Naive thymus-derived CD8-positive, alpha-beta T cell (primary cell): ENCODE measurements at regions not wholly inside any gene's neighbourhood (a gene's known extent, or its start where the extent isn't known, plus 50 kb on each side); places are given as distances from the start of the nearest gene placed in this dataset.

Source experiments
- ATAC-seq, 2 donors: fragments of 150-1000 bp; cut with Tn5 transposase in 1 of 2; sonication (Bioruptor Pico), chemical (Tn5 transposase) in 1 of 2; 1 replicate in 1 of 2; 2 replicates in 1 of 2; pipeline ENCODE4 v1.10.0; 2021; ENCODE audit warnings: mild to moderate bottlenecking in 2 of 2, moderate library complexity in 2 of 2
- POLR2A ChIA-PET: fragments of 350-600 bp; sonication (Branson Sonifier 250); formaldehyde crosslinking; loops from one replicate; lab custom pipeline; 2021; ENCODE audit warnings: antibody characterized with exemption; lab: Charles Lee
- DNase-seq, 10 donors: peaks; one replicate each; pipeline versions ENCODE4 v3.0.0 to v3.0.0-alpha.2; 2020 to 2022
- H3K27ac Mint-ChIP-seq, 10 donors: one replicate each; pipeline ENCODE4 v1.8.0; 2020 to 2022; ENCODE audit warnings: mild to moderate bottlenecking in 10 of 10, mixed read lengths in 10 of 10, moderate library complexity in 4 of 10, inconsistent platforms in 1 of 10
- H3K27me3 Mint-ChIP-seq, 5 donors: one replicate each; pipeline ENCODE4 v1.8.0; 2021 to 2022; ENCODE audit warnings: mixed read lengths in 5 of 5
- H3K36me3 Mint-ChIP-seq, 3 donors: one replicate each; pipeline ENCODE4 v1.8.0; 2020 to 2022; ENCODE audit warnings: mixed read lengths in 3 of 3, mild to moderate bottlenecking in 2 of 3, inconsistent platforms in 1 of 3
- H3K4me1 Mint-ChIP-seq, 4 donors: one replicate each; pipeline ENCODE4 v1.8.0; 2021 to 2022; ENCODE audit warnings: mixed read lengths in 4 of 4
- H3K4me3 Mint-ChIP-seq, 10 donors: one replicate each; pipeline ENCODE4 v1.8.0; 2020 to 2022; ENCODE audit warnings: mild to moderate bottlenecking in 10 of 10, mixed read lengths in 10 of 10, moderate library complexity in 6 of 10, inconsistent platforms in 1 of 10
- H3K9me3 Mint-ChIP-seq, 9 donors: one replicate each; pipeline ENCODE4 v1.8.0; 2020 to 2022; ENCODE audit warnings: mixed read lengths in 9 of 9, mild to moderate bottlenecking in 3 of 9, inconsistent platforms in 1 of 9, moderate library complexity in 1 of 9

DNA sequence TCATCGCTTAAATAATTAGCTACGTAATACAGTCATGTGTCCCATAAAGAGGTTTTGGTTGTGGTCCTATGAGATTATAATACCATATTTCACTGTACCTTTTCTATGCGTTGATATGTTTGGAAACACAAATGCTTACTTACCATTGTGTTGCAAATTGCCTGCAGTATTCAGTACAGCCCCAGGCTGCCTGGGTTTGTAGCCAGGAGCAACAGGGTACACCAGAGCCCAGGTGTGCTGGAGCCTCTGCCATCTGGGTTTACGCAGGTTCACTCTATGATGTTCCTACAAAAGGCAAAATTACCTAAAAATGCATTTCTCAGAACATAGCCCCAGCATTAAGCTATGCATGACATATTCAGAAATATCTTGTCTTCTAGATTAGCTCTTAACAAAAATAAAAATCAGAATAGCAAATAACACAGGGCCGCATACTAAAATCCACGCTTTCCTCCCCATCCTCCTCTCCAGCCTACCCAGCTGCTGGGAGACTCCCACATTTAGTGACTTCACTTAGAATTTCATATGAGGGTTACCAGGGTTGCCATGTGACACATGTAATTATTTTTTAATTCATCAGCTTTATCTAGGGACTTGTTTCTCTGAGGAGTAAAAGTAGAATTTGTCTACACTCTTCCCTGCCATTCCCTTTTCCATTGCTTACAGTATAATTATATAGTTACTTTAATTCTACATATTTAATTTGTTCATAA is 559.0 kb upstream of the ADARB2 start:
- no peaks in the 10 kb centered on the region for H3K36me3 Mint-ChIP-seq
- H3K27ac Mint-ChIP-seq, result no peak overlapping the region
- DNase-seq (no peak), ATAC-seq (no peak)
- peaks cover 0 to 10% (median 0%) of the 10 kb centered on the region in 9 donors for H3K9me3 Mint-ChIP-seq
- H3K4me1 Mint-ChIP-seq, result no peaks in the 10 kb centered on the region
- POLR2A ChIA-PET, result no interaction called here
- H3K4me3 Mint-ChIP-seq, result no peak overlapping the region
- peaks cover 0 to 5% (median 0%) of the 10 kb centered on the region in 5 donors for H3K27me3 Mint-ChIP-seq

DNA sequence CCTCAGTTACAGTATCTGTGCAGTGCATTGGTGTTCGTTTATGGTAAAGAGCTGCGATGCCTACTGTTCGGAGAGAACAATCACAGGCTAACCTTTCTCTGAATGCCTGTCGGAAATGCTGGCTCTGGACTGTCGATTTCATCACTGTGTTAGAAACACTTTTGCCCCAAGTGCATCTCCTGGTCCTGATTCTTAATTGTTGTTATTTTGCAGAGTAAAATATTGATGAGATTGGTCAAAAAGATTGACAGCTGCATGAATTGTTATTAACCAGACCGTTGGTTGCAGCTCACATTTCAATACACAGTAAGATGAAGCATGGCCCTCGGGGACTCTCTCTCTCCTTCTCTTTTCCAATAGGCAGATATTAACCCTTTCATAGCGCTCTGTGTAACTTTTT is 557.4 kb upstream of the ADARB2 start:
- DNase-seq, result no peak

DNA sequence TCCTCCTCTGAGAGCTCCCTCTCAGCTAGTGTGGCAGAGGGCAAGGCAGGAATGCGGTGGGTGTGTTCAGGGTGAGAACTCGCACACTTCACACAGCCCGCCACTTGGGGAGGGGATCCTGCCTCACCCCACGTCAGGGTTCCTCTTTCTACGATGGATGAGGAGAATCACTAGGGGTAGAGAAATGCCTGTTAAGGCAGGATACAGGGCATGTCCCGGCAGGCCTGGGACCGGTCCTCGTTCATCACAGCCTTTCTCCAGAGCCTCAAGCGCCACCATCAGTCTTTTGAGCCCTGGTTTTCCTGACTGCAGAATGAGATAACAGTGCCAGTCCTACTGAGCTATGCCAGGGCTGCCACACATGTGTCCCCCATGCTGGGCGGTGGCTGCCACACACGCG is 546.7 kb upstream of the ADARB2 start:
- no peak overlapping the region for H3K4me3 Mint-ChIP-seq
- ATAC-seq, result no peak

More for the DNA sequence above, 557.4 kb upstream of the ADARB2 start:
- Mint-ChIP-seq H3K27ac (no peak overlapping the region), H3K4me1 (no peaks in the 10 kb centered on the region), H3K9me3 (peaks cover 0 to 10% (median 0%) of the 10 kb centered on the region in 9 donors), H3K4me3 (no peak overlapping the region), H3K36me3 (no peaks in the 10 kb centered on the region), H3K27me3 (peaks cover 0 to 11% (median 3%) of the 10 kb centered on the region in 5 donors)
- POLR2A ChIA-PET, result no interaction called here
- no peak for ATAC-seq

DNA sequence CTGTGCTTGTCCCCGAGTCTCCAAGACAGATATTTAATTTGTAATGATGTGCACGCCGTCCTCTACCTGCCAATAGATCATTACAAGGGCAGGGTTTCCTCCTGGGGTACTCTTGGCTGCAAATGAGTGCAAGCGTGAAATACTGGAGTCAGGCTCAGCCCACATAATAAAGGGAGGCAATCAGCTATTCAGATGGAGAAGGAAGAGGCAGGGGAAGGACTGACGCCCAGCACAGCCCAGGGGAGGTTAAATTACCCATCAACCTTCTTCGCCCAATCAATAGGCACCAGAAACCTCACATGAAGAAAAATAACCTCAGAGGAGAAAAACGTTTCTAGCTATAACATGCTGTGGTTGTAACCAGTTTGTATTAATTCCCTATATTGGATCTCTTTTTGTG is 544.9 kb upstream of the ADARB2 start:
- ATAC-seq (no peak), DNase-seq (no peak)
- peaks cover 0 to 4% (median 0%) of the 10 kb centered on the region in 9 donors for H3K9me3 Mint-ChIP-seq
- H3K27ac Mint-ChIP-seq, result no peak overlapping the region
- no peaks in the 10 kb centered on the region for H3K4me1 Mint-ChIP-seq
- peaks cover 0 to 4% (median 0%) of the 10 kb centered on the region in 5 donors for H3K27me3 Mint-ChIP-seq
- POLR2A ChIA-PET, result no interaction called here
- H3K36me3 Mint-ChIP-seq, result no peaks in the 10 kb centered on the region
- H3K4me3 Mint-ChIP-seq, result no peak overlapping the region

More for the DNA sequence above, 546.7 kb upstream of the ADARB2 start:
- H3K9me3 Mint-ChIP-seq, result peaks cover 0 to 4% (median 0%) of the 10 kb centered on the region in 9 donors
- POLR2A ChIA-PET, result no interaction called here
- H3K36me3 Mint-ChIP-seq, result no peaks in the 10 kb centered on the region
- no peaks in the 10 kb centered on the region for H3K4me1 Mint-ChIP-seq
- DNase-seq, result no peak
- no peak overlapping the region for H3K27ac Mint-ChIP-seq
- H3K27me3 Mint-ChIP-seq, result peaks cover 0 to 7% (median 2%) of the 10 kb centered on the region in 5 donors

DNA sequence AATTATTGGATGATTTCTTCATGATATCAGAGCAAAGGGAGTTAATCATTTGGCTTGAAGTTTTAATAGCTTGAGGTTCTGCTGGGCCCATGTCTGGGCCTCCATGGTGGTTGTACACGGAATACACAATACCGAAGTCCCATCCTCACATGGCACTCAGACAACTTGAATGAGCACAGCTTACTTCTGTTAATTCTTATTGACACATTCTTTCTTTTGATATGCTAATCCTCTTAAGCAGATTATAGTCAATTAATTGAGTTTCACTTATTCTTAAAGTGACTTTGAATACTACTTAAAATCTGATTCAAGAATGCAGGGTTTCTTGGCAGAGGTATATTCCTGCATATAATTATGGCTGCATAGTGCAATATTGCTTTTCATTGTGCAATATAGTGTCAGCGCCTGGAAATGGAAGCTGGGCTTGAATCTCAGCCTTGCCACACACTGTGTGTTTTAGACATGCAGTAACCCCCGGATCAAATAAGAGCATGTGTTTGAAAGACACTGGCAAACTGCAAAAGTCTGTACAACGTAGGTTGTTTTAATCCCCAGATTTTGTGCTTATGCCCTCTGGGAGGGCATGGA is 543.5 kb upstream of the ADARB2 start:
- POLR2A ChIA-PET, result no interaction called here
- H3K4me3 Mint-ChIP-seq, result no peak overlapping the region
- no peak overlapping the region for H3K27ac Mint-ChIP-seq
- H3K36me3 Mint-ChIP-seq, result peaks cover 0 to 4% (median 0%) of the 10 kb centered on the region in 3 donors
- no peaks in the 10 kb centered on the region for H3K4me1 Mint-ChIP-seq
- peaks cover 0 to 4% (median 0%) of the 10 kb centered on the region in 9 donors for H3K9me3 Mint-ChIP-seq
- ATAC-seq (no peak), DNase-seq (no peak)
- H3K27me3 Mint-ChIP-seq, result peaks cover 0 to 6% (median 1%) of the 10 kb centered on the region in 5 donors

DNA sequence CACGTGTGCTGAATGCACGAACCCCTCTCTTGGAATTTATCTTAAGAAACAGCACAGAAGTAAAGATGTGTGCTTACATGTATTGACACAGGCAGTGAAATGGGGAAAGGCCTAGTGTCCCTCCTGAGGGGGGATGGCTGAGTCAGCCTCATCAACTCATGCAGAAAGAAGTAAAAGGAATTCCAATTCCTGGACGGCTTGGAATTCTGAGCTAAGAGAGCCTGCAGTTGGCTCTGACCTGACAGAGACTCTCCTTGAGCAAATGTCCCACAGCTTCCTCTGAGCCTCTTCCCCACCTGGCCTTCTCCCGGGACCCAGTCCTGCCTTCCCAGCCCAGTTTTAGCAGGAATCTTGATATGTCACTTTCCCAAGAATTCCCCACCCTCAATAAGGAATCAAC is 542.4 kb upstream of the ADARB2 start:
- H3K4me3 Mint-ChIP-seq, result no peak overlapping the region
- H3K27me3 Mint-ChIP-seq, result peaks cover 0 to 6% (median 1%) of the 10 kb centered on the region in 5 donors
- H3K9me3 Mint-ChIP-seq, result peaks cover 0 to 7% (median 0%) of the 10 kb centered on the region in 9 donors
- H3K27ac Mint-ChIP-seq, result no peak overlapping the region
- DNase-seq, result no peak
- peaks cover 0 to 4% (median 0%) of the 10 kb centered on the region in 3 donors for H3K36me3 Mint-ChIP-seq
- POLR2A ChIA-PET, result no interaction called here
- H3K4me1 Mint-ChIP-seq, result no peaks in the 10 kb centered on the region
- no peak for ATAC-seq

DNA sequence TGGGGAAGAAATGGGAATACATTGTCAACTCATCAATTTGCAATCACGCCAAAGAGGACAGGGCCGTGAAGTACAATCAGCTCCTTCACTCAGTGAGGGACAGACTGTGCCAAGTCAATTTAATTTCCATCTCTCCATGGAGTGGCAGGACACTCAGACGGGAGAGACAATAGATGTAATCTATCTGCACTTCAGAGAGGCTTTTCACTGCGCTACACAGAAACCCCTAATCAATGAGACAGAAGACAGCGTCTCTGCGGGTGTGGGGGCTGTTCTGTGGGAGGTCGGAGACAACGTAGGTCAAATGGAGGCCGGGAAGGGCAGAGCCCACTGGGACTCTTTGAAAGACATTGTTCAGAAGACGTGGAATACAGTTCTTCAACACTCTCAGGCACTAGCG is 541.0 kb upstream of the ADARB2 start:
- Mint-ChIP-seq H3K4me1 (no peaks in the 10 kb centered on the region), H3K27me3 (peaks cover 0 to 6% (median under 1%) of the 10 kb centered on the region in 5 donors), H3K27ac (no peak overlapping the region), H3K4me3 (no peak overlapping the region), H3K9me3 (peaks cover 0 to 13% (median 4%) of the 10 kb centered on the region in 9 donors), H3K36me3 (peaks cover 0 to 4% (median 0%) of the 10 kb centered on the region in 3 donors)
- ATAC-seq, result no peak
- POLR2A ChIA-PET, result no interaction called here
- DNase-seq, result no peak

DNA sequence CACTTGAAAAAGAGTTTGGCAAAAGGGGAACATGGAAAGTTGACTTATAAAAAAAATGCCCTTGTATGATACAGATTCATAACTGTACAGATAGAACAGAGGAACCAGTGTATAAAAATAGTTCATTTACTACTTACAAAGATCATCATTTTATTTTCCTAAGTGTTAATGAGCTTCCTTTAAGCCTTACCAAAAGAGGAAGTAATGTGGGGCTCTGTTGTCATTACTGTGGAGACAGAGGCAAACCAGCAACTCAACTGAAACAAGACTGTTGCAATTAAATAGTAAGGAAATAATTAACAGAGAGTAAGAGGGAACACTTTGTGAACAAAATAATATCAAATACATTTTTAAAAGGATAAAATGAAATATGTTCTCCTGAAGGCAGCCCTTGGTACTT is 526.2 kb upstream of the ADARB2 start:
- POLR2A ChIA-PET, result no interaction called here
- ATAC-seq (no peak), DNase-seq (no peak)
- Mint-ChIP-seq H3K9me3 (peaks cover 0 to 13% (median 5%) of the 10 kb centered on the region in 9 donors), H3K27me3 (peaks cover 4 to 22% (median 7%) of the 10 kb centered on the region in 5 donors), H3K4me1 (no peaks in the 10 kb centered on the region), H3K4me3 (no peak overlapping the region), H3K36me3 (peaks cover 0 to 4% (median 0%) of the 10 kb centered on the region in 3 donors), H3K27ac (no peak overlapping the region)

DNA sequence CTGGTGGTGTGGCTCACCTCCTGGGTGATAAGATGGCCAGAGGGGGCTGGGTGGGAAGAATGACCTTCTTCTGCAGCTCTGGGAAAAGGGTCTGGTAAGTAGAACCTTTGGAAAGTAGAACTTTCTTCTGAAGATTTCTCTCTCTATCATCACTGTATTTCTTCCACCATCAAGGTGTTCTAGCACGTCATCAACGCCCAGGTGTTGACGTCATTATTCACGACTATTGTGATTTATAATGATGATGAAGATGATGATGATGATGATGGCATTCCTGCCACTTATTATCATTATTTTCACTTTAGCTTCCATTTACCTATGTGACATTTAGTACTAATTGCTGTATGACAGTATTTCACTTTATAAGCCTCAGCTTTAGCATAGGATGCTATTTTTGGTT is 525.6 kb upstream of the ADARB2 start:
- Mint-ChIP-seq H3K9me3 (peaks cover 0 to 13% (median 5%) of the 10 kb centered on the region in 9 donors), H3K4me3 (no peak overlapping the region), H3K27ac (no peak overlapping the region), H3K27me3 (peaks cover 0 to 15% (median 2%) of the 10 kb centered on the region in 5 donors), H3K4me1 (no peaks in the 10 kb centered on the region), H3K36me3 (peaks cover 0 to 4% (median 0%) of the 10 kb centered on the region in 3 donors)
- DNase-seq (no peak), ATAC-seq (no peak)
- POLR2A ChIA-PET, result no interaction called here

DNA sequence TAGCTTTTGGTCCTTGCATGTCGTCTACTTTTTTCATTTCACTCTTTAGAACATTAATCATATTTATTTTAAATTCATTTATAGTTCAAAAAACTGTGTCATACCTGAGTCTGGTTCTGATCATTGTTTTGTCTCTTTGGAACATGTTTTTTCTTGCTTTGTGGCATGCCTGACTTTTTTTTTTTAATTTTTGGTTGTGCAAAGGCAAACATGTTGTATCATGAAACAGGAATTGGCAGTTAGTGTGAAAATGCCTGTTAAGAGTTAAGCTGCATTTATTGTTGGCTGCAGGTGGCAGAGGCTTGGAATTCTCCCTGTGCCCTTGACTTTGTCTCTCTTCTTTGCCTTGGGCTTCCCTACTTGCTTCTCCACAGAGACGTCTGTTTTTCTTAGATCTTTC is 525.0 kb upstream of the ADARB2 start:
- POLR2A ChIA-PET, result no interaction called here
- Mint-ChIP-seq H3K9me3 (peaks cover 0 to 13% (median 5%) of the 10 kb centered on the region in 9 donors), H3K4me1 (no peaks in the 10 kb centered on the region), H3K27ac (no peak overlapping the region), H3K27me3 (peaks cover 0 to 12% (median 0%) of the 10 kb centered on the region in 5 donors), H3K36me3 (peaks cover 0 to 4% (median 0%) of the 10 kb centered on the region in 3 donors), H3K4me3 (no peak overlapping the region)
- no peak for ATAC-seq
- DNase-seq, result no peak

DNA sequence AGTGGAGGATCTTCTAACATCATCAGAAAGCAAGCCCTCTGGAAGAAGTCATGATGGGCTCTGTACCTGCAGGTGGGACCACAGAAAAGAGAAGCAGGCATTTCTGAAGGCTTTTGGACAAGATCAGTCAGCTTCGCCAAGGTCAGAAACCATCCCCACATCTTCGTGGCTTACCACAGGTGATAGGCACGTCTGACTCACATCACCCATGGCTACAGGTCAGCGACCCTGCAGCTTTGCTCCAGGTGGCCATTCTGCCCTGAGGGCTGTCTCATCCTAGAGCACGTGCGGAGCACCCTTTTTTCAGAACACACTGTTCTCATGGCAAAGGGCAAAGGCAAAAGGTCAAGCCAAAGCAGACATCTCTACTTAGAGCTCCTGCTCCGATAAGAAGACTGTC is 518.9 kb upstream of the ADARB2 start:
- H3K4me3 Mint-ChIP-seq, result no peak overlapping the region
- no peaks in the 10 kb centered on the region for H3K4me1 Mint-ChIP-seq
- H3K36me3 Mint-ChIP-seq, result no peaks in the 10 kb centered on the region
- ATAC-seq, result no peak
- no peak for DNase-seq
- H3K27me3 Mint-ChIP-seq, result peaks cover 0 to 7% (median 0%) of the 10 kb centered on the region in 5 donors
- H3K27ac Mint-ChIP-seq, result no peak overlapping the region
- POLR2A ChIA-PET, result no interaction called here
- H3K9me3 Mint-ChIP-seq, result peaks cover 0 to 5% (median 2%) of the 10 kb centered on the region in 9 donors

DNA sequence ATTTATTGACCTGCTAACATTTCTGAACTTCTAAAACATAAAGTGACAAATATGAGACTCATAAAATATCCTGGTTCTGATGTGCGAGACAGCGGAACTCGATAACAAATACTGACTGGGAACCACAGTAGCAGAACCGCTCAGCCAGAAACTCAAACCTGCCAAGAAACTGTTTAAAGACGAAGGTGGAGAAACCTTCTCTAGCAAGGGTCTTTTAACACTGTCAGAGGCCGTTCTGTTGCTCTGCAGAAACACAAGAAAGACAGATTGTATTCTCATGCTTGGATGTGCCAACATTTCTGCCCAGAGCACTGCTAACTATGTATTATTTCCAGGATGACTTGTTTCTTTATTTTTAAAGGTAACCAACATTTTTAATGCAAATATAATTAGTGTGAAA is 514.8 kb upstream of the ADARB2 start:
- POLR2A ChIA-PET, result no interaction called here
- H3K27ac Mint-ChIP-seq, result no peak overlapping the region
- peaks cover 0 to 9% (median 3%) of the 10 kb centered on the region in 9 donors for H3K9me3 Mint-ChIP-seq
- no peak overlapping the region for H3K4me3 Mint-ChIP-seq
- H3K36me3 Mint-ChIP-seq, result no peaks in the 10 kb centered on the region
- no peak for ATAC-seq
- H3K4me1 Mint-ChIP-seq, result no peaks in the 10 kb centered on the region
- peaks cover 0 to 7% (median 0%) of the 10 kb centered on the region in 5 donors for H3K27me3 Mint-ChIP-seq
- no peak for DNase-seq

DNA sequence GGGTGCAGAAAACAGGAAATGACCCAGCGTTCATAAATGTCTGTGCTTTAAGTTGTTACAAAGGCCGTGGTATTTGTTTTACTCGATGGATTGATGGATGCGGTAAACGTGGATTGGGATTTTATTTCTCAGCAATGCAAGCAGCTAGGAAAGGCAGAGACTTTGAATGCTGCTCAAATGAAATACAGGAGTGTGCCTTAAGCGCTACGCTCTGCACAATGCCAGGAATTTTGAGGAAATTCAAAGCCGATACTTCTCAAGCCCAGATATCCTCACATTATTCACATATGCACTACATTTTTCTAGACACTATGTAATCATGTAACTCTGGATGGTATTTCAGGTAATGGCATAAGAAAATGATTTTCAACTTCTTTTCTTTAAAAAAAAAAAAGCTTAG is 514.3 kb upstream of the ADARB2 start:
- Mint-ChIP-seq H3K4me1 (no peaks in the 10 kb centered on the region), H3K4me3 (no peak overlapping the region), H3K27ac (no peak overlapping the region), H3K9me3 (peaks cover 0 to 9% (median 3%) of the 10 kb centered on the region in 9 donors), H3K27me3 (peaks cover 0 to 8% (median 0%) of the 10 kb centered on the region in 5 donors), H3K36me3 (no peaks in the 10 kb centered on the region)
- POLR2A ChIA-PET, result no interaction called here
- DNase-seq (no peak), ATAC-seq (no peak)
